Trophoblast cell (in vitro differentiated cells and primary cell): ENCODE measurements at regions not wholly inside any gene's neighbourhood (a gene's known extent, or its start where the extent isn't known, plus 50 kb on each side); places are given as distances from the start of the nearest gene placed in this dataset.
"Not testable (repeated sequence)": the region's sequence is repeated elsewhere in the genome, so short reads cannot be mapped to it uniquely, and the experiment has no call there.

Experiments used
- DNase-seq, 2 donors: peaks; one replicate each; pipeline ENCODE4 v3.0.0-alpha.2; 2016
- H2AFZ ChIP-seq: 2 replicates; pipeline ENCODE4 v1.6.1; 2013; ENCODE audit warnings: low read length, moderate library complexity, mild to moderate bottlenecking; ENCODE audit not compliant: insufficient read depth, poor library complexity
- H2AK5ac ChIP-seq: 2 replicates; pipeline ENCODE4 v1.6.1; 2013; ENCODE audit warnings: mild to moderate bottlenecking, low read length
- H2BK120ac ChIP-seq: 2 replicates; pipeline ENCODE4 v1.6.1; 2013; ENCODE audit warnings: low read length, mild to moderate bottlenecking, moderate library complexity; ENCODE audit not compliant: insufficient read depth, poor library complexity
- H2BK12ac ChIP-seq: 2 replicates; pipeline ENCODE4 v1.6.1; 2013; ENCODE audit warnings: mild to moderate bottlenecking, low read length, moderate library complexity
- H2BK5ac ChIP-seq: 2 replicates; pipeline ENCODE4 v1.6.1; 2013; ENCODE audit warnings: low read length, low read depth, moderate library complexity, mild to moderate bottlenecking; ENCODE audit not compliant: poor library complexity
- H3K14ac ChIP-seq: 2 replicates; pipeline ENCODE4 v1.6.1; 2013; ENCODE audit warnings: mild to moderate bottlenecking, low read length
- H3K18ac ChIP-seq: 2 replicates; pipeline ENCODE4 v1.6.1; 2013; ENCODE audit warnings: mild to moderate bottlenecking, low read length
- H3K23ac ChIP-seq: 2 replicates; pipeline ENCODE4 v1.6.1; 2013; ENCODE audit warnings: low read length
- H3K27ac ChIP-seq: 2 replicates; pipeline ENCODE4 v1.5.1; 2013; ENCODE audit warnings: low read depth, mild to moderate bottlenecking, inconsistent platforms, low read length, moderate library complexity
- H3K27me3 ChIP-seq: 2 replicates; pipeline ENCODE4 v1.6.1; 2013; ENCODE audit warnings: inconsistent platforms, mild to moderate bottlenecking, low read length, moderate library complexity; ENCODE audit not compliant: insufficient read depth
- H3K36me3 ChIP-seq, 2 experiments: 1 replicate in 1 of 2; 2 replicates in 1 of 2; pipeline ENCODE4 v1.6.1; 2013; ENCODE audit warnings: low read length in 2 of 2, mild to moderate bottlenecking in 2 of 2, moderate library complexity in 1 of 2; ENCODE audit not compliant: insufficient read depth in 2 of 2, control insufficient read depth in 1 of 2
- H3K4ac ChIP-seq: 2 replicates; pipeline ENCODE4 v1.6.1; 2013; ENCODE audit warnings: low read depth, mild to moderate bottlenecking, low read length, moderate library complexity
- H3K4me1 ChIP-seq, 2 experiments: 1 replicate in 1 of 2; 2 replicates in 1 of 2; pipeline ENCODE4 v1.6.1; 2013; ENCODE audit warnings: low read length in 2 of 2, mild to moderate bottlenecking in 2 of 2, moderate library complexity in 1 of 2; ENCODE audit not compliant: insufficient read depth in 2 of 2, control insufficient read depth in 1 of 2
- H3K4me2 ChIP-seq: 2 replicates; pipeline ENCODE4 v1.6.1; 2013; ENCODE audit warnings: inconsistent platforms, mild to moderate bottlenecking, low read length, moderate library complexity
- H3K4me3 ChIP-seq: 2 replicates; pipeline ENCODE4 v1.5.1; 2013; ENCODE audit warnings: mild to moderate bottlenecking, low read depth, low read length, inconsistent platforms
- H3K79me1 ChIP-seq: one replicate; pipeline ENCODE4 v1.6.1; 2013; ENCODE audit warnings: low read length
- H3K79me2 ChIP-seq: 2 replicates; pipeline ENCODE4 v1.6.1; 2013; ENCODE audit warnings: low read length, mild to moderate bottlenecking; ENCODE audit not compliant: control insufficient read depth, insufficient read depth, poor library complexity
- H3K9ac ChIP-seq: 2 replicates; pipeline ENCODE4 v1.6.1; 2013; ENCODE audit warnings: mild to moderate bottlenecking, low read length
- H3K9me3 ChIP-seq: 2 replicates; pipeline ENCODE4 v1.6.1; 2013; ENCODE audit warnings: low read depth, mild to moderate bottlenecking, control low read depth, inconsistent platforms, low read length; ENCODE audit not compliant: insufficient read depth
- H4K12ac ChIP-seq: 2 replicates; pipeline ENCODE4 v1.6.1; 2013; ENCODE audit warnings: low read depth, mild to moderate bottlenecking, low read length, moderate library complexity
- H4K8ac ChIP-seq: 2 replicates; pipeline ENCODE4 v1.6.1; 2013; ENCODE audit warnings: low read depth, mild to moderate bottlenecking, low read length, moderate library complexity
- H4K91ac ChIP-seq: one replicate; pipeline ENCODE4 v1.6.1; 2013; ENCODE audit warnings: low read depth, mild to moderate bottlenecking, low read length, moderate library complexity
- WGBS: extraction: QIAGEN DNeasy Blood & Tissue Kit; methylation state at CpG from one replicate; pipeline ENCODE4 v1.1.7; 2013; ENCODE audit warnings: missing lambda C conversion rate; ENCODE audit not compliant: insufficient read length, insufficient coverage; ENCODE audit errors: extremely low coverage; 5-methylcytosine and 5-hydroxymethylcytosine counted together

DNA sequence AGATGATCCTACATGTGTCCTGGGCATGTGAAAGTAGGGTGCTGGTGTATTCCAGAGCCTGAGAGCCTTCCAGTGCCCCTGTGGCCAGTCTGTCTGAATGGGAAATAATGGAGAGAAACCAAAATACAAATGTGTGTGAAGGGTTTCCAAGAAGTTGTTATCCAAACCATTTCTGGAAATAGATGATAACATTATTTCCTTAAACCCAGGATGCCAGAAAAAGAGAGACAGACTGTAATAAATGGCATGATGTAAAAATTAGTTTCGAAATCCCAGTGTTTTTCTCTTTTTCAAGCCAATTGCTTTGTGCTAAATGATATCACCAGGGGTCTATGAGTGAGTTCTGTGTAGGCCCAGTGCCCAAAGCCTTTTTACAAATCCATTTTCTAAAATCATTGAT, 175.3 kb downstream of the PHLDA1 start:
- no peak overlapping the region for H3K18ac ChIP-seq
- no peak for DNase-seq
- no peaks in the 10 kb centered on the region for H3K9me3 ChIP-seq
- H4K12ac ChIP-seq = no peak overlapping the region
- H3K23ac ChIP-seq = no peak overlapping the region
- H3K4me3 ChIP-seq = no peak overlapping the region
- no peak overlapping the region for H2BK12ac ChIP-seq
- H2AFZ ChIP-seq = no peak overlapping the region
- H2AK5ac ChIP-seq = no peak overlapping the region
- no peak overlapping the region for H3K4ac ChIP-seq
- WGBS = no CpG with 5 or more reads among the region's 1 CpG
- H4K91ac ChIP-seq = no peak overlapping the region
- H3K4me1 ChIP-seq = no peaks in the 10 kb centered on the region
- H3K79me1 ChIP-seq = no peaks in the 10 kb centered on the region
- H3K27me3 ChIP-seq = no peaks in the 10 kb centered on the region
- H3K4me2 ChIP-seq = no peak overlapping the region
- H3K14ac ChIP-seq = no peak overlapping the region
- H3K27ac ChIP-seq = no peak overlapping the region
- no peak overlapping the region for H2BK120ac ChIP-seq
- H3K36me3 ChIP-seq = no peaks in the 10 kb centered on the region
- H4K8ac ChIP-seq = no peak overlapping the region
- H3K79me2 ChIP-seq = no peaks in the 10 kb centered on the region
- no peak overlapping the region for H3K9ac ChIP-seq
- H2BK5ac ChIP-seq = no peak overlapping the region

DNA sequence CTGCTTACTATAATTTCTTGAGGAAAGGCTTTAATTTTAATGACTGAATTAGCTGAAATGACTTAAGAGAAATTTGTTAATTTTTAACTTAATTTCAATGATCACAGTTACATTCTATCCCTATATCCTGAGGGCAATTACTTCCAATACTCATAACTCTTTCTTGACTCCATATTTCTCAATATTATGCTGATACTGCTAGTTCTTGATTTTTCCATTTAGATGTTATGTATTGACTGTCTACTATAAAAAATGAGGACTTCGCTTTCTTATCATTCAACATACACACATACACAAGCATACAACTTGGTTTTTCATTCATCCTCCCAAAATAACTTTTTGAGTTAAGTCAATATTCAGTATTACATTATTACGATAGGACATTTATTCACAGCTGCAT, 176.2 kb downstream of the PHLDA1 start:
- Histone ChIP-seq H3K27ac (no peak overlapping the region), H3K4me2 (no peak overlapping the region), H2AK5ac (no peak overlapping the region), H4K91ac (no peak overlapping the region), H3K4ac (no peak overlapping the region), H3K9me3 (no peaks in the 10 kb centered on the region), H4K12ac (no peak overlapping the region), H3K18ac (no peak overlapping the region), H3K79me1 (no peaks in the 10 kb centered on the region), H3K9ac (no peak overlapping the region), H3K27me3 (no peaks in the 10 kb centered on the region), H4K8ac (no peak overlapping the region), H3K79me2 (no peaks in the 10 kb centered on the region), H2BK12ac (no peak overlapping the region), H3K36me3 (no peaks in the 10 kb centered on the region), H2AFZ (no peak overlapping the region), H3K4me3 (no peak overlapping the region), H3K23ac (no peak overlapping the region), H3K14ac (no peak overlapping the region), H2BK120ac (no peak overlapping the region), H3K4me1 (peaks cover 0 to 4% of the 10 kb centered on the region in 2 experiments), H2BK5ac (no peak overlapping the region)
- WGBS = no CpG with 5 or more reads among the region's 2 CpGs
- DNase-seq = no peak

DNA sequence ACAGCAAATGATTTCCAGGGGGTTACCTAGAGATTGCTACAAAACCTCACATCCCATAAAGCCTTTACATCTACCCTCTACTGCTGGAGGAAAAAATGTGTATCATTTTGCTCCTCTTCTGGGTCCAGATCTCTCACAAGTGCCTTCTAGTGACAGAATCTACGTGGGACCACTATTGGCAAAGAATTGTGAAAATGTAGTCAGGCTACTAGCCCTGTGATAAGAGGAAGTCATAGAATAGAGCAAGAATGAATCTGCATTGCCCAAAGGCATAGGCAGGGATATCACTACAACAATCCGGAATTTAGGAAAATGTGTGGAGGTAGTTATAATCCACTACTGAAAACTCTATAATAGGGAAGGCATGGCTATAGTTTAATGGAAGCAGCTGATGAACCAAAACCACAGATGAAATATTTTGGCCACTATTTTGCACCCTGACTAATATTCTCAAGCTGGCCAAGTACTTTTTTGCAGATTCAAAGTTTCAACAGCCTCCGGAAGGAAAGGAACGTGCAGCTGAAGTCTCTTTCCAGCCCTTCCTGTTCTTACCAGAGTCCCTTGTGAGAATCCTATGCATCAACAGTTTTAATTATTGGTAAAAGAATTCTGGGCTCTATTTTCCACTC, 176.8 kb downstream of the PHLDA1 start:
- Histone ChIP-seq H3K36me3 (no peaks in the 10 kb centered on the region), H2AFZ (no peak overlapping the region), H3K4me2 (no peak overlapping the region), H2BK12ac (no peak overlapping the region), H4K91ac (no peak overlapping the region), H3K79me2 (no peaks in the 10 kb centered on the region), H3K4me3 (no peak overlapping the region), H4K12ac (no peak overlapping the region), H2AK5ac (no peak overlapping the region), H3K9ac (no peak overlapping the region), H3K79me1 (no peaks in the 10 kb centered on the region), H2BK120ac (no peak overlapping the region), H3K4ac (no peak overlapping the region), H2BK5ac (no peak overlapping the region), H3K27ac (no peak overlapping the region), H3K14ac (no peak overlapping the region), H3K4me1 (peaks cover 0 to 4% of the 10 kb centered on the region in 2 experiments), H3K27me3 (no peaks in the 10 kb centered on the region), H3K23ac (no peak overlapping the region), H3K18ac (no peak overlapping the region), H3K9me3 (no peaks in the 10 kb centered on the region), H4K8ac (no peak overlapping the region)
- peak; percentile 80 to 96 for DNase-seq
- WGBS = no CpG with 5 or more reads among the region's 4 CpGs

GRCh38 chr12:75854137-75854536, 177.4 kb downstream of the PHLDA1 start:
- H2AFZ ChIP-seq, H2BK5ac ChIP-seq, H3K18ac ChIP-seq, H4K12ac ChIP-seq, H2BK120ac ChIP-seq, H4K8ac ChIP-seq, H3K27me3 ChIP-seq, H3K9me3 ChIP-seq, H3K9ac ChIP-seq, H3K4me2 ChIP-seq, H3K4me1 ChIP-seq, H3K23ac ChIP-seq, H3K36me3 ChIP-seq, H3K79me1 ChIP-seq, H2BK12ac ChIP-seq, H3K27ac ChIP-seq, H3K14ac ChIP-seq, DNase-seq, H4K91ac ChIP-seq, H3K4me3 ChIP-seq, H3K4ac ChIP-seq, H2AK5ac ChIP-seq, H3K79me2 ChIP-seq: not testable (repeated sequence)
- no CpG with 5 or more reads among the region's 5 CpGs for WGBS
